ENCODE measurements at regions not wholly inside any gene's neighbourhood (a gene's known extent, or its start where the extent isn't known, plus 50 kb on each side); places are given as distances from the start of the nearest gene placed in this dataset.

- H3K4me1 ChIP-seq: no peaks in the 10 kb centered on the region
- no peak for TF ChIP-seq CTCF (IDR thresholded peaks at IDR 0.05)
- intact Hi-C loops (cut with DNase I): no loop called here
- peaks cover 0 to 3% of the 10 kb centered on the region in 2 donors for H3K9me3 ChIP-seq
- ATAC-seq (no peak), DNase-seq (no peak)
- no peak overlapping the region for H3K27ac ChIP-seq
- H3K36me3 ChIP-seq: no peaks in the 10 kb centered on the region
- no peaks in the 10 kb centered on the region for H3K27me3 ChIP-seq
- H3K4me3 ChIP-seq: no peak overlapping the region
These were observed 254.4 kb upstream of the TCF21 start for GRCh38 chr6:133634474-133634873.

- Histone ChIP-seq H3K27ac (no peak overlapping the region), H3K9me3 (peaks cover 0 to 4% of the 10 kb centered on the region in 2 donors), H3K36me3 (no peaks in the 10 kb centered on the region), H3K4me3 (no peak overlapping the region), H3K4me1 (no peaks in the 10 kb centered on the region), H3K27me3 (no peaks in the 10 kb centered on the region)
- TF ChIP-seq CTCF (IDR thresholded peaks at IDR 0.05): no peak
- no peak for ATAC-seq
- no peak for DNase-seq
- intact Hi-C loops (cut with DNase I): no loop called here
These were observed 253.5 kb upstream of the TCF21 start for GRCh38 chr6:133635447-133635846.

GRCh38 chr6:133637436-133637835 is 251.5 kb upstream of the TCF21 start:
- intact Hi-C loops (cut with DNase I): no loop called here
- DNase-seq (peak in 1 of 4 donors; percentile 63), ATAC-seq (no peak)
- H3K4me1 ChIP-seq: no peaks in the 10 kb centered on the region
- H3K27ac ChIP-seq: no peak overlapping the region
- no peak overlapping the region for H3K4me3 ChIP-seq
- no peaks in the 10 kb centered on the region for H3K36me3 ChIP-seq
- no peaks in the 10 kb centered on the region for H3K27me3 ChIP-seq
- no peak for TF ChIP-seq CTCF (IDR thresholded peaks at IDR 0.05)
- peaks cover 0 to 4% of the 10 kb centered on the region in 2 donors for H3K9me3 ChIP-seq

- Histone ChIP-seq H3K27me3 (no peaks in the 10 kb centered on the region), H3K4me1 (no peaks in the 10 kb centered on the region), H3K27ac (no peak overlapping the region), H3K4me3 (no peak overlapping the region), H3K36me3 (no peaks in the 10 kb centered on the region), H3K9me3 (peaks cover 0 to 4% of the 10 kb centered on the region in 2 donors)
- no peak for ATAC-seq
- peak in 1 of 4 donors; percentile 45 for DNase-seq
- intact Hi-C loops (cut with DNase I): no loop called here
- TF ChIP-seq CTCF (IDR thresholded peaks at IDR 0.05): no peak
These were observed 251.0 kb upstream of the TCF21 start for GRCh38 chr6:133637874-133638273.

GRCh38 chr6:133641104-133641503 is 247.8 kb upstream of the TCF21 start:
- no peaks in the 10 kb centered on the region for H3K27me3 ChIP-seq
- no peak overlapping the region for H3K27ac ChIP-seq
- intact Hi-C loops (cut with DNase I): no loop called here
- no peak overlapping the region for H3K4me3 ChIP-seq
- H3K36me3 ChIP-seq: no peaks in the 10 kb centered on the region
- DNase-seq: no peak
- peaks cover 0 to 2% of the 10 kb centered on the region in 2 donors for H3K4me1 ChIP-seq
- no peak for TF ChIP-seq CTCF (IDR thresholded peaks at IDR 0.05)
- no peak for ATAC-seq
- peaks cover 0 to 4% of the 10 kb centered on the region in 2 donors for H3K9me3 ChIP-seq
